ENCODE measurements at regions not wholly inside any gene's neighbourhood (a gene's known extent, or its start where the extent isn't known, plus 50 kb on each side); places are given as distances from the start of the nearest gene placed in this dataset.

- TF ChIP-seq EP300 (IDR thresholded peaks at IDR 0.05; ENCODE audit: low read length) (no peak), E4F1 (CRISPR knock-in tag; IDR thresholded peaks at IDR 0.05; ENCODE audit: borderline replicate concordance) (no peak), POLR2A (conservative IDR thresholded peaks at IDR 0.05) (no peak), SAFB (IDR thresholded peaks at IDR 0.05; ENCODE audit: borderline replicate concordance, low read depth, low read length) (no peak), POLR3A (IDR thresholded peaks at IDR 0.05; ENCODE audit: borderline replicate concordance, extremely low read depth, insufficient read depth, insufficient read length) (no peak), ZFP30 (CRISPR knock-in tag; IDR thresholded peaks at IDR 0.05; ENCODE audit: borderline replicate concordance) (no peak), GABPA (tag; conservative IDR thresholded peaks at IDR 0.05; ENCODE audit: low read depth) (no peak), NFE2 (IDR thresholded peaks at IDR 0.05; ENCODE audit: low read depth) (no peak), RBM22 (IDR thresholded peaks at IDR 0.05; ENCODE audit: low read depth, low read length, poor library complexity, severe bottlenecking) (no peak), TBL1XR1 (IDR thresholded peaks at IDR 0.05; ENCODE audit: low read length in 2 of 2) (no peak), MXI1 (IDR thresholded peaks at IDR 0.05; ENCODE audit: low read depth, low read length) (no peak), YY1 (IDR thresholded peaks at IDR 0.05; ENCODE audit: borderline replicate concordance in 1 of 3, control insufficient read depth in 1 of 3, extremely low read depth in 1 of 3, insufficient read depth in 3 of 3, insufficient read length in 1 of 3, insufficient replicate concordance in 2 of 3, low read depth in 1 of 3, low read length in 2 of 3) (no peak)
- TF ChIP-seq, protein P1, sequence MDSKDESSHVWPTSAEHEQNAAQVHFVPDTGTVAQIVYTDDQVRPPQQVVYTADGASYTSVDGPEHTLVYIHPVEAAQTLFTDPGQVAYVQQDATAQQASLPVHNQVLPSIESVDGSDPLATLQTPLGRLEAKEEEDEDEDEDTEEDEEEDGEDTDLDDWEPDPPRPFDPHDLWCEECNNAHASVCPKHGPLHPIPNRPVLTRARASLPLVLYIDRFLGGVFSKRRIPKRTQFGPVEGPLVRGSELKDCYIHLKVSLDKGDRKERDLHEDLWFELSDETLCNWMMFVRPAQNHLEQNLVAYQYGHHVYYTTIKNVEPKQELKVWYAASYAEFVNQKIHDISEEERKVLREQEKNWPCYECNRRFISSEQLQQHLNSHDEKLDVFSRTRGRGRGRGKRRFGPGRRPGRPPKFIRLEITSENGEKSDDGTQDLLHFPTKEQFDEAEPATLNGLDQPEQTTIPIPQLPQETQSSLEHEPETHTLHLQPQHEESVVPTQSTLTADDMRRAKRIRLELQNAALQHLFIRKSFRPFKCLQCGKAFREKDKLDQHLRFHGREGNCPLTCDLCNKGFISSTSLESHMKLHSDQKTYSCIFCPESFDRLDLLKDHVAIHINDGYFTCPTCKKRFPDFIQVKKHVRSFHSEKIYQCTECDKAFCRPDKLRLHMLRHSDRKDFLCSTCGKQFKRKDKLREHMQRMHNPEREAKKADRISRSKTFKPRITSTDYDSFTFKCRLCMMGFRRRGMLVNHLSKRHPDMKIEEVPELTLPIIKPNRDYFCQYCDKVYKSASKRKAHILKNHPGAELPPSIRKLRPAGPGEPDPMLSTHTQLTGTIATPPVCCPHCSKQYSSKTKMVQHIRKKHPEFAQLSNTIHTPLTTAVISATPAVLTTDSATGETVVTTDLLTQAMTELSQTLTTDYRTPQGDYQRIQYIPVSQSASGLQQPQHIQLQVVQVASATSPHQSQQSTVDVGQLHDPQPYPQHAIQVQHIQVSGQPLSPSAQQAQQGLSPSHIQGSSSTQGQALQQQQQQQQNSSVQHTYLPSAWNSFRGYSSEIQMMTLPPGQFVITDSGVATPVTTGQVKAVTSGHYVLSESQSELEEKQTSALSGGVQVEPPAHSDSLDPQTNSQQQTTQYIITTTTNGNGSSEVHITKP (IDR thresholded peaks at IDR 0.05; ENCODE audit: partially characterized antibody) = no peak
These were observed 272.1 kb upstream of the TTC14 start for GRCh38 chr3:180329847-180330246.
